ENCODE measurements at regions not wholly inside any gene's neighbourhood (a gene's known extent, or its start where the extent isn't known, plus 50 kb on each side); places are given as distances from the start of the nearest gene placed in this dataset.

GRCh38 chr20:12098421-12098820, 180.7 kb downstream of the BTBD3 start:
- DNase-seq (no peak), ATAC-seq (no peak)
- TF ChIP-seq POLR2A (IDR thresholded peaks at IDR 0.05) (no peak), CTCF (IDR thresholded peaks at IDR 0.05 in 4 of 5, conservative IDR thresholded peaks at IDR 0.05 in 1 of 5) (no peak)
- in situ Hi-C loops (cut with MboI; ENCODE audit: low sequenced_read_pairs in 4 of 4): no loop called here
- no peaks in the 10 kb centered on the region for H3K4me1 ChIP-seq
- no peak overlapping the region for H3K4me3 ChIP-seq
- H3K36me3 ChIP-seq: no peaks in the 10 kb centered on the region
- intact Hi-C loops (cut with DNase I; ENCODE audit: low total_unique reads): no loop called here
- H3K27ac ChIP-seq: no peak overlapping the region
- no peaks in the 10 kb centered on the region for H3K27me3 ChIP-seq
- no peaks in the 10 kb centered on the region for H3K9me3 ChIP-seq

- TF ChIP-seq POLR2A (IDR thresholded peaks at IDR 0.05): no peak
- TF ChIP-seq CTCF (IDR thresholded peaks at IDR 0.05 in 4 of 5, conservative IDR thresholded peaks at IDR 0.05 in 1 of 5): no peak
- Histone ChIP-seq H3K4me3 (no peak overlapping the region), H3K27ac (no peak overlapping the region), H3K36me3 (no peaks in the 10 kb centered on the region), H3K4me1 (no peaks in the 10 kb centered on the region), H3K9me3 (peaks cover 0 to 3% (median 0%) of the 10 kb centered on the region in 3 donors), H3K27me3 (no peaks in the 10 kb centered on the region)
- no peak for DNase-seq
- no peak for ATAC-seq
- in situ Hi-C loops (cut with MboI; ENCODE audit: low sequenced_read_pairs in 4 of 4) (no loop called here), intact Hi-C loops (cut with DNase I; ENCODE audit: low total_unique reads) (no loop called here)
These were observed 191.2 kb downstream of the BTBD3 start for GRCh38 chr20:12108846-12109245.

DNA sequence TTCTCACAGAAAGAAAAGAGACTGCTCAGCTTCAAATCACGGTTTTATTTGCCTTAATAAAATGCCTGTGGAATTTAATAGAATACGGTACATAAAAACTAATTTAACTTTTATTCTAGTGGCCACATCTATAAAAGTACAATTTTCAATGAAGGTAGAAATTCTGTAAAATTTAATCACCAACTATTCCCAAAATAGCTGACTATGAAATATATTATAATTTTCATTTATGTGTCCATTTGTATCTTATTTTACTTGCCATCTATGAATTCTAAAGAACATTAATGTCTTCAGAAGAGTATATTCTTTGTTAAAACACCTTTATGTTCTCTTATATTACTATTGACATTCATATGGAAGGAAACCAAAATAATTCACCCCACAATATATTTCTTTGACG, 192.6 kb downstream of the BTBD3 start:
- Histone ChIP-seq H3K4me1 (no peaks in the 10 kb centered on the region), H3K27ac (no peak overlapping the region), H3K4me3 (no peak overlapping the region), H3K36me3 (no peaks in the 10 kb centered on the region), H3K9me3 (peaks cover 0 to 3% (median 0%) of the 10 kb centered on the region in 3 donors), H3K27me3 (no peaks in the 10 kb centered on the region)
- DNase-seq: no peak
- intact Hi-C loops (cut with DNase I; ENCODE audit: low total_unique reads) (no loop called here), in situ Hi-C loops (cut with MboI; ENCODE audit: low sequenced_read_pairs in 4 of 4) (no loop called here)
- TF ChIP-seq POLR2A (IDR thresholded peaks at IDR 0.05) (no peak), CTCF (IDR thresholded peaks at IDR 0.05 in 4 of 5, conservative IDR thresholded peaks at IDR 0.05 in 1 of 5) (no peak)
- ATAC-seq: no peak

DNA sequence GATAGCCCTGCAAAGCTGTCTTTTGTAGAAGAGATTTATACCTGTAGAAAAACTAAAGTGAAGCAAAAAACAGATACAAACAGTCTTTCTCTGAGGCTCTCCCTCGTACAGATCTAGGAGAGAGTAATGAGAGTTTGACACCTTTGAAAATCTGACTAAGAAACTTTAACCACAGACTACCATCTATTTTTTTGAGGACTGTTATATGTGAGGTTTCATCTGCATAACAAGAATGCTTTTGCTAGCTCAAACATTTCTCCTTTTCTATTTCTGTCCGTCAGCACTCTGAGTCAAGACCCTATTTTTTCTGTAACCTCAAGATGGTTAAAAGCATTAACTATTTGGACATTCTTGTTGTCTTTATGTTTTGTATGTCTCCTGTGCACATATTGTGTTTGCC, 193.0 kb downstream of the BTBD3 start:
- H3K9me3 ChIP-seq: peaks cover 0 to 3% (median 0%) of the 10 kb centered on the region in 3 donors
- no peak overlapping the region for H3K27ac ChIP-seq
- no peak for ATAC-seq
- no peak for DNase-seq
- H3K4me3 ChIP-seq: no peak overlapping the region
- H3K27me3 ChIP-seq: no peaks in the 10 kb centered on the region
- in situ Hi-C loops (cut with MboI; ENCODE audit: low sequenced_read_pairs in 4 of 4): no loop called here
- no peaks in the 10 kb centered on the region for H3K4me1 ChIP-seq
- intact Hi-C loops (cut with DNase I; ENCODE audit: low total_unique reads): no loop called here
- TF ChIP-seq POLR2A (IDR thresholded peaks at IDR 0.05): no peak
- no peaks in the 10 kb centered on the region for H3K36me3 ChIP-seq

DNA sequence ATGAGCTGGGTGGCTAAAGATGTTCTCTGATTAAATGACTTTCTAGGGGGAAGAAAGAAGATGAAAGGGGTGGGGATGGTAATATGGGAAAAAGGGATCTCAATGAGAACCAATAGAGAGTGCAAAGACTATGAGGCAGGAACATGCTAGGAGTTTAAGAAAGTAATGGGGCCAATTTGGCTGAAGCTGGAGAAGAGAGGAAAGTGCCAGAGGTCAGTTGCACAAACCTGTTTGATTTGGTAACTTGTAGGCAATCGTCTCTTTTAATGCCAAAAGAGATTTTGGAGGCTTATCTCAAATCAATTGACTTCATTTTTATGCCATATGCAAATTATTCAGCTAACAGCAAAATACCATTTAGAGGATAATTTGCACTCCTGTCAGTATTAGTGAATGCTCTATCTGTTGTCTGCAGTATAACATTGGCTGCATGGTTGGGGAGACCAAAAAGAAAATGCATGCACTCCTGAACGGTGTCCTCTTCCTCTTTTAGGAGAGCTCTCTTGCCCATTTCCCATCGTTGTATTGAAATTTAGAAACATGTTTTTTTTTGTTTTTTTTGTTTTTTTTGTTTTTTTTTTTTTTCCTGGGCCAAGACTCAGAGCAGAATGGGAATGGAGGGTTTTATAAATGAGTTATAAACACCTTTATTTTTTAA, 193.9 kb downstream of the BTBD3 start:
- Histone ChIP-seq H3K36me3 (no peaks in the 10 kb centered on the region), H3K27me3 (no peaks in the 10 kb centered on the region), H3K4me3 (no peak overlapping the region), H3K9me3 (peaks cover 0 to 3% (median 0%) of the 10 kb centered on the region in 3 donors), H3K4me1 (no peaks in the 10 kb centered on the region), H3K27ac (no peak overlapping the region)
- in situ Hi-C loops (cut with MboI; ENCODE audit: low sequenced_read_pairs in 4 of 4) (no loop called here), intact Hi-C loops (cut with DNase I; ENCODE audit: low total_unique reads) (no loop called here)
- TF ChIP-seq POLR2A (IDR thresholded peaks at IDR 0.05): no peak
- no peak for TF ChIP-seq CTCF (IDR thresholded peaks at IDR 0.05 in 4 of 5, conservative IDR thresholded peaks at IDR 0.05 in 1 of 5)
- DNase-seq (no peak), ATAC-seq (no peak)
